HS-27A (cell line): ENCODE measurements at regions not wholly inside any gene's neighbourhood (a gene's known extent, or its start where the extent isn't known, plus 50 kb on each side); places are given as distances from the start of the nearest gene placed in this dataset.

ENCODE experiments used
- DNase-seq: peaks from one replicate; pipeline ENCODE4 v3.0.0-alpha.2; 2012; ENCODE audit warnings: low read depth, missing footprints

DNA sequence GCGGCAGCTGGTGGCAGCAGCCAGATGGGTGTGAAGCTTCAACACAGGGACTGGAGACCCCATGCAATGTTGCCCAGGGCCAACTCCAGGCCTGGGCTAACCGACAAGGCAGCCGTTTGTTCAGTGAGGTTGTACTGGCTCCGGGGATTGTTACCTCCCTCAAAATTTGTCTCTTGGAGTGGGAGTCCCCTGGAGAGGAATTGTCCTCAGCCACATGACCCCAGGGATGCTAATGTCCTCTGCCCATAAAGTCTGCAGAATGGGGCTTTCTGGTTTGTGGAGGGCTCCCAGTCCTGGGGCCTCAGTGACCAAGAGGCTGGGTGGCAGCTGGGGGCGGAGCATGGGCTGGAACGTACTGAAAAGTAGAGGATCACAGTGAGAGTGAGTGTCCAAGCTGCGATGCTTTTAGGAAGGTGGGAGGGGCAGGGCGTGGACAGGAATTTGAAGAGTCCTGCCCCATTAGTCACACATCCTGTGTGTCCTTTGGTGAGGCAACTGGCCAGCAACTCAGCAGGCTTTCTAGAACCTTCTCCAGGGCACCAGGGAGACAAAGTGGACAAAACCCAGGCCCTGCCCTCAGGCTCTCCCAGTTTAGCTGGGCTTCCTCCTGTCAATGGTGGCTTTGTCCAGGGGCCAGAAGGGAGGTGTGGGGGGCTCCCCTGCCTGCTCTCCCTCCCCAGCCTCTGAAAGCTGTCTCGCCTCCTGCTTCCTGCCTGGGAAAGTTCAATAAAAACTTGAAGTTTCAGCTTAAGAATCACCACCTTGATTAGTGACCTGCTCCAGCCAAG is 114.0 kb downstream of the NSG2 start:
- DNase-seq, result peak; percentile 15

DNA sequence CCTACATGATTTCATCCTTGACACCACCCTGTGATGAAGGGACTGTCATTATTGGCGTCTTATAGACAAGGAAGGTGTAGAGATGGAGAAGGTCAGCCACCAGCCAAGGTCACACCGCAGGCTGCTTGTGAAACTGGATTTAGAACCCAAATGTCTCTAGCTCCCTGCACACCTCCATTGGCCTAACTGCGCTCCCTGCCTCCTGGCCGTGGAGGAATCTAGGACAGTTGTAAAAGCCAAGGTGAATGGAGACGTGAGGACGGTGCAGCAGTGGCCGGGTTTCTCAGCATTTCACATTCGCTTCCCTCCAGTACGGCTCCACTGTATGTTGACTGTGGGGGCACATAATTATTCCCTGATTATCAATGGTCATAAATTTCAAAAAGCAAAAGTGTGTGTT is 119.9 kb downstream of the NSG2 start:
- no peak for DNase-seq

DNA sequence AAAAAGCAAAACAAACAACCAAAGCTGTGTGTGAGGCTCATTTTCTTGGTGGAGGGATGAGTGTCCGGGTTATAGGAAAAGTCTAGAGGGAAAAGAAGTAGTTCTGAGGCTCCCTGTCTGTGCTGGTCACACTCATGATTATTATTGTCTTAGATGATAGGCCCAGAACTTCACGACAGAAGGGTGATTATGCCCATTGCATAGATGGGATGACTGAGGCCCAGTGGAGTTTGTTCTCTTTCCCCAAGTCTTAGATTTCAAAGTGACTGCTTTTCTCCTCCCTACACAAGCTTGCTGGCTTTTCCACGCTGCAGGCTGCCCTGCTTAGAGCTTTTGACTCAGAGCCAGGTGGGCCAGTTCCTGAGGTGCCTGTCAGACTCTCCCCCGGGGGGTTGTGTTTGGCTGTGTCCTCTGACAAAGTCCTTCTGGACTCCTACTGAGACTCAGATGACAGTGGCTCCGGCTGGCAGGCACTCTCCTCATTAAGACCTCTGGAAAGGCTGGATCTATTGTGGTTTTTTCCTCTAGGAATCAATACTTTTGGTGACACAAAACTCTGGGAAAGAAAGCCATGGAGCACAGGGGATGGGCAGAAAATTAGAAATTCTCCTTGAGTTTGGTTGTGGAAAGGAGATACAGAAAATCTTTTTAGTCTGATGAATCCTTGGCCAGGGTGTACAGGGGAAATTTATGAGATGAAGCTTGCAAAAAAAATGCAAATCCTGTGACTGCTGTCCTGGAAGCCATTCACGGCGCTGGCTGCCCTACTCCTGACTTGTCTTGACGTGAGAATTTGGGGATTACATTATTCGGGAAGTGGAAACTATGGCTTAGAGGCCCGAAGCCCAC is 120.9 kb downstream of the NSG2 start:
- DNase-seq, result no peak

DNA sequence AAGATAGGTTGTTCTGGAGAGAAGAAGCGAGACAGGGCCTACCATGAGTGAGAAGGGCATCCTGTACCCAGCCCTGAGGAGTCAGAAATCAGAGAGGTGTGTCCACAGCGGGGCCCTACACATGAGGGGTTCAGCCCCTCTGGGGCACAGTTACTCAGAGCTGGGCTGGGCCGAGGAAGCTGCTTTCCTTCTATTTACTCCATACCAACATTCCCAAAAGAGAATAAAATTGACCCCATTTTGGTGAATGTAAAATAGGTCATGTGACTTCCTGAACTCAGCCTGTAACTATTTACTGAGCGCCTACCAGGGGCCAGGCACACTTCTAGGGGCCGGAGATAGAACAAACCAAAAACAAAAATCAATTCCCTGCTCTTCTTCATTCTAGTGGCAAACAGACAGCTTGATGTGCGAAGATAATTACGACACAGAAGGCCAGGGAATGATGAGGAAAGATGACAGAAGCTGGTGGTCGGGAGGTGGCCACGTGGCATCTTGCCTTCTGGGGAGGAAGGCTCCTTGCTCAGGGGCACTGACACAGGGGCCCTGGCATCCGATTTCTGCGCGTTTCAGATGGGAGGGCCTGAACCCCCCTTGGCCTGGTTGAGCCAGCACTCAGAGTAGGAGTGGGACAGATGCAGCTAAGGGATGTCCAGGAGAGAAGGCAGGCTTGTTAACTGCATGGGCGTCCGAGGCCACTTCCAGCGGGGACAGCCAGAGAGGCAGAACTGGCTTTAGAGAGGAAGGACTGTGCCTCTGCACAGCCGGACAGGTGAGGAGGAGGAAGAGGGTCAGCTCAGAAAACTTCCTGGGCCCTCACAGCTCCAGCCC is 121.8 kb downstream of the NSG2 start:
- DNase-seq, result no peak

DNA sequence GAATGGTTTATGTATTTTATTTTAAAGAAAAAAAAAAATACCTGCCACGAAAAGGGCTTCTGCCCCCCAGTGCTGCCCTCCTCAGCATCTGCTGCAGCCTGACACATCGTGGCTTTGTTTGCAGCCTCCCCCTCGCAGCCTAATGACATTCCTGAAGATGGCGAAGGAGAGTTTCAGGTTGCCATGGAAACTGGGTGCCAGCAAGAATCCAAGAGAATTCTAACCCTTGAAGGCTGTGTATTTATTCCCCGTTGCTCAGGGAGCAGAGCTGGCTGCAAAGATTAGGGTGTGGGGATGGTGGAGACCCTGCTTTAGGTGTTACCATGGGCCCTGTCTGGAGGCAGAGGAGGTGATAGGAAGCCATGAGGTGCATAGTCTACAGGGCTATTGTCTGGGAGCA is 126.6 kb downstream of the NSG2 start:
- no peak for DNase-seq

DNA sequence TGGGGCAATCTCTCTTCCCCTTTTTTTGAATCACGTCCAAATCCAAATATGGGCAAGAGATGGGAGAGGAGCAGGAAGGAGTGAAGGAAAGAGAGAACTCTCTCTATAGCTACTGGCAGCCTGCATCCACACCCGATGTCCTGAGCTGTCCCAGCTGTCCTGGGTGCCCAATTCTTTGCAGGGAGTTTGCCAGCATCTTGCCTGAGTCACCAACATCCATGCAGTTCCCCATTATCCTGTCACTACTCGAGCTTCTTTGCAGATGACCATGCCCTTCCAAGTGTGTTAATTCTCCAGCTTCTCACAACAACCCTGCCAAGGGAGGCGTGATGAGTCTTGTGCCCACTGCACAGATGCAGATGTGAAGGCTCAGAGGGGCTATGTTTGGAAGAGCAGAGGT is 127.1 kb downstream of the NSG2 start:
- DNase-seq, result no peak

DNA sequence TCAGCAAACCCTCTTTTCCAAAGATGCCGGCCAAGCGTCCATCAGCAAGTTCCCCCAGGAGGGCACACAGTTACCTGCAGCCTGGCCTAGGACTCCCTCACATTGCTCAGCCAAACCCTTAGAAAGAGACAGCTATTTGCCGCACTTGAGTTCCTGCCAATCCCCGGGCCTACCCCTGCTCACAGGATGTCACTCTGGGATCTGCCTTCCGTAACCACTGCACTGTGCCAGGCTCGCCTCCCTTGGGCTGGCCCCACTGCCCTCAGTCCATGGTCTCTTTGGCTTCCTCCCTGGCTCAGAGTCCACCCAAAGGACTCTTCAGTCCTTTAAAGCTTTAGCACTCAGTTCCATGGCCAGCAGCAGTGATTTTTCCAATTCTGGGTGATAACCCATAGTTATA is 128.3 kb downstream of the NSG2 start:
- DNase-seq, result no peak

DNA sequence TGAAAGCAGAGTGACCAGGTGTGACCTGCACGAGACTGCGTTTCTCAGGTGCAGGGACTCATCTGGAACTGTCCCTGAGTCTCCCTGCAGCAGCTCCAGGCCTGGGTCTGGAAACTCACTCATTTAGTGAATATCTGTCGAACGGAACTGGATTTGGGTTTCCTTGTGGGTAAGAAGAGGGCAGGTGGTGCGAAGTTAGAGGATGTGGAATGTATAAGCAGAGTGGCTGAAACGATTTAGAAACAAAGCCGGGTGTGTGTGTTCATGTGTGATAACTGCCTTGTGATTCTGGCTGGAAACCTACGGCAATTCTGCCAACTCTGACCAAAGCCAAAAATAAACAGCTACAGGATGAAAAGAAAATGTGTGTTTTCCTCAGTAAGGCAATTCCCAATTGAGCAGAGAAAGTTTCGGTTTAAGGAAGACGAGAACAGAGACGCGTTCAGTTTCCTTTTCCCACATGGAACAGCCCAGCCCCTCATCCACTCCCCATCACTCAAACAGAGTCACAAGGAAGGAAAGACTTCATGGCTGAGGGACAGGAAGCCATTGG is 130.3 kb downstream of the NSG2 start:
- DNase-seq, result no peak

DNA sequence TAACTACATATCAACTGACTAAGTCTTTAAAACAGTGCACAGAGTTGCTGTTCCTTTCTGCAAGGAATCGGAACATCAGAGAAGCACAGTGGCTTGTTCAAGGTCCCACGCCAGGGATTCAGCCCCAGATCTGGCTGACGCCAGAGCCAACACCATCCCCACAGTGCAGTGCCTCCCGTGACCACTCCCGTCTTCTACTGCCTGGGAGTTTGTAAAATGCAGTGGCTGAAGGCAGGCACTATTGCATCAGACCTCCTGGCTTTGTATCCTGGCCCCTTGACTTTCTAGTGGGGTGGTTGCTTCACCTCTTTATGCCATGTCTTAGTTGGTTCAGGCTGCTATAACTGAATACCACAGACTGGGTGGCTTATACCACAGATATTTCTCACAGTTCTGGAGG is 131.0 kb downstream of the NSG2 start:
- no peak for DNase-seq

DNA sequence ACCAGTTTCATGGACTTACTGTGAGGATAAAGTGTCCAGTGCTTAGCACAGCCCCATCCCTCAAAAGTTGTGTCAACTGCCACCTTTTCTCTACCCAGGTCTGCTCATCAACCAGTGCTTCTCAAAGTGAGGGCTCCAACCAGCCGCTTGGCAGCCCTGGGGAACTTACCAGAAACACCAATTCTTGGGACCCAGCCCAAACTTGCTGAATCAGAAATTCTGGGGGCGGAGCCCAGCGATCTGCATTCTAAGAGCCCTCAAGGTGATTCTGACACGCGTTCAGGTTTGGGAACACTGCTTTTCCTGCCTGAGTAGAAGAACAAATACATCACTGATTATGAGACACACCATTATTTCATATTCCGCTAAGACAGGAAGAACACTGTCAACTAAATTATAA is 132.0 kb downstream of the NSG2 start:
- no peak for DNase-seq

DNA sequence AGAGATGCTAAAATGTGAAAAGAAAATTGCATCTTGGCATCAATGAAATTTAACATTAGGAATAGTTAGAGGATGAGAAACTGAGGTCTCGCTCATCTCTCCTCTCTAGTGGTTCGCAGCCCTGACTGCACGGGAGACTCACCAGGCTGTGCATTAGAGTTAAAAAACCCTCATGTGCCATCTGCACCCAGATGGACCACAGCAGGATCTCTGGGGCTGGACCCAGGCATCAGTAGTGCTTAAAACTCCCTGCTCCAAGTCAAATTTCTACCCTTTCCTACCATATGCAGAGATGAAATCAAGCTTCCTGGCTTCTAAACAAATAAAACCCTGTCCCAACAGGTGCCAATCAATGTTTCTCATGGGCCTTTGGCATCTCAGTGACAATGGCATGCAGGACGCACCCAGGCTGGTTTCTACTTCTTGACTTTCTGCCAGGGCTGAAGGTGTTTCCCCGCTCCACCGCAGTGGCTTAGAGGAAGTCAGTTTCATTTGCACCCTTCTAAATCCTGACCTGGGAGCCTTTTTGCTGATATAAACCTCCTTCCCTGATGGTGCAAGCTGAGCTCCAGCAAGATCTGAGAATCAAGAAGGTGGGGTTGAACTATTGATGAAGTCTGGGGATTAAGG is 132.6 kb downstream of the NSG2 start:
- DNase-seq, result no peak

DNA sequence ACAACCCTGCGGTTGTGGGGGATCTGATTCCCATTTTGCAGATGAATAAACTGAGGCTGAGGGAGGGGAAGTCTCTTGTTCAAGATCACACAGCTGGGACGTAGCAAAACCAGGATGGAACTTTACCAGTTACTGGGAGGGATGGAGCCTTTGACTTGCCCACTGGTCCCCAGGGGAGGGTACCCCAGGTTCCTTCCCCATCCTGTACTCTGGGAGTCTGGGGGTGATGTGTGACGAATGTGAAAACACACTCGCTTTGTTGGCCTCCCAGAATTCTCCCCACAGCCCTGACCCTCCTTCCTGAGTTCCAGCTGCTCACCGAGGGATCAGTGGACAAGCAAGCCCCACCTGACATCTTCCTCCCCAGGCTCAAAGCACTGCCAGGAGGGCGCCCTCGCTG is 135.1 kb downstream of the NSG2 start:
- DNase-seq, result no peak

DNA sequence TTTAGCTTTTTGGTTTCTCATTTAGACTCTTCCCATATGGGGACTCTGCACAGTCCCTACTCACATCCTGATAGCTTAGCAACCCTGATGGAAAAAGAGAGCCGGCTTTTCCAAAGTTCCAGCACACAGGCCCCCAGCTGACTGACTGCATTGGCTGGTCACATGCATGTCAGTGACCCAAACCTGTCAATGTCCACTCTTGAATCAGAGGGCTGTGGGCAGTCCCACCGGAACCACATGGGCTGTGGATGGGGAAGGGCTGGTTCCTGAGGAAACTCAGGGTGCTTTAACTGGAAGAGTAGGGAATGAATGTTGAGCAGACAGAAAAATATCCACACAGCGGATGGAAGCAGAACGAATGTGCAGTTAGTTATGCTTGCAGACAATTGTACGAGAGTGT is 136.6 kb downstream of the NSG2 start:
- no peak for DNase-seq

DNA sequence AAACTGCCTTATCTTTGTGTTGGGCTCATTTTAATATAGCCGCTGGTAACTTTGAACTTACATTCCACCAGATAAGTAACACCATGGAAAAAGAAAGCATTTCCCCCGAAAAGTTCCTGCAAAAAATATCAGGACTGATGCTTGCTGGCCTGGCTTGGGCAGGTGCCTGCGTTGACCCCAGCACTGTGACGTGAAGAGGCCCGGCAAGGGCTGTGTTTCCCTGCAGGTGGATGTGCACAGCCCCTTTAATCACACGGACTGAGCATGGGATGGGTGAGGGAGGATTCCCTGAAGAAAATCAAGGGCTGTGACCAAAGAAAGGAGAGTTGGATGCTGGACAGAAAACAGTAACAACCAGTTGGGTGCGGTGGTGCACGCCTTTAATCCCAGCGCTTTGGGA is 138.2 kb downstream of the NSG2 start:
- no peak for DNase-seq

DNA sequence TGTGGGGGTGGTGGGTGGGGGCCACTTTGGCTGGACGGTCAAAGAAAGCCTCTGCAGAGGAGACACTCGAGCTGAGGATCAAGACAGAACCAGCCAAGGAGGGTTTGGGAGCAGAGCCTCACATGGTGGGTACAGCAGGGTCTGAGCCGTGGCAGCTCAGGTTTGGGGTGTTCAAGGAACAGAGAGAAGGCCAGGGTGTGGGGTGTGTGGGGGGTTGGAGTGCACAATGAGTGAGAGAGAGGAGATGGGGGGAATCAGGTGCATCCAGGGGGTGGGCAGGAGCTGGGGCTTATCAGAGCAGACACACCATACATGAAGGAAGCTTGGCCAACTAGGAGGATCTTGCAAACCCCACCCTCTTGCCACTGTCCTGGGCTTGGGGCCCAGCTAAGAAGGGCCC is 140.0 kb downstream of the NSG2 start:
- DNase-seq, result no peak

DNA sequence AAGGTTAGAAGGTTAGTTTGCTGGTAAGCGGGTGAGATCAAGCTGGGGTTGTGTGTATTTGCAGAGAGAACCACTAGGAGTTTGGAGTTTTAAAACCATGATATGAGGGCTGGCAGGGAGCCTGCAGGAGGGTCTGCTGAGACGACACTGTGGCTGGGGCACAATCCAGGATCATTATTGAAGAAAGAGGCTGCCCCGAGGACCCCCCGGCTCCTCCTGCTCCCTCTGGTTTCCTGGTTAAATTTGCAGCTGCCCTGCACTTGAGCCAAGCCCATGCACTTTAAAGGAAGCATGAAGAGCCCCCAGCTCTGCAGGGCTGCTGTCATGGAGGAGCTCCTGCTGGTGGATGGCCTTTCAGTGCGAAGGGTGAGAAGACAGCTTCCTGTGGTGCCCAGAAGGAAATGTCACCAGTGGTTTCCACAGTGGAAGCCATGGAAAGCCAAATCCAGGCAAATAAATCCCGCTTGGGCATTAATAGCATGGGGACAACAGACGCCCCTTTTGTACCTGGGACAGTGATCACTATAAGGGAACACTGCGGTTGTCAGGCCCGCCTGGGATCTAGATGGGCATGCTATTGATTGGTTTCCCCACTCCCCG is 140.7 kb downstream of the NSG2 start:
- no peak for DNase-seq

DNA sequence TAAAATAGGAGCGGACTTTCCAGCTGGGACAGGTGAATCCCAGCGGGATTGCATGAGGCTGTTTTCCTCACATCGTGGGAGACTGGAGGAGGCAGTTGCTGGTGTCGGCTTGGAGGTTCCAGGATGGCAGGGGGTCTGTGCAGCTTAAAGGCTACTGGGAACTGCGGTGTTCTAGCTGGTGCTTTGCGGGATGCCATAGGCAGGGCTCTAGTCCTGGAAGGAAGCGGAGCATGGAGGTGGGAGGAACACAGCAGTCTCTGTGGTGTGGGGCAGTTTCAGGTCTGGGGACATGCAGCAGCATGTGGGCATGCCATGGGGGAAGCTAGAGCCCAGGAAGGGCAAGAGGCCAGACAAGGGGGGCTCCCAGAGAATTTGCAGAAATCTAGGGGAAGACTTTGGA is 141.5 kb downstream of the NSG2 start:
- no peak for DNase-seq

DNA sequence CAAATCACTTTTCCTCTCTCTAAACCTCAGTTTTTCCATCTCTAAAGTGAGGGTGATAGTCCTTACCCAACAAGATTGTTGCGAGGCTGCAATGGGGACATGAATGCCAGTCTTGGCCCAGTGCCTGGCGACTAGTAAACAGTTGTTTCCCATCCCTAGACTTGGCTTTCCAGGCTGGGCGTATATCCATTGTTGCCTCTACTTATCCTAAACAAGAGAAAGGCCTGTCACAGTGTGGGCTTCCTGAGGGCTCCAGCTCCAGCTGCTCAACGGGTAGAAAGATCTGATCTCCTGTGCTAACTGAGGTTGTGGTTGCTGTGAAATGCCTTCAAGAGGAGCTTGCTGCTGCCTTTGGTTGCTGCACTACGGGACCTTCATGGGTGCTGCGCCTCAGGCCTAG is 142.0 kb downstream of the NSG2 start:
- DNase-seq, result no peak

DNA sequence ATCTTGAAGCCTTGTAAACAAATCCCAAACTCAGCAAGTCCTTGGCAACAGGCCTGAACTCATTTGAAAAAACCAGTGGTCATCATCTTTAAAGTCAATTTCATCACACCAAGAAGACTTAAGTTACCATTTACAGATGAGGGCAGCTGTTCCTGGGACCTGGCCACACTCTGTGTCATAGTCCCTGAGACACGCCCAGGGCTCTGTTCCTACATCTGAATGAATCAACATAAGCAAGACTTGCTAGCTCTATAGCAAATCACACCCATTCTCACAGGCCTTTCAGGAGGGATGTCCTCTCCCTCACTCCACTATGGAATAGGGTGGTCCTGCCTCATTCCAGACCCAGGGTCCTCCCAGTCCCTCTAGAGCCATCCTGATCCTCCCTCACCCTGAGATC is 142.8 kb downstream of the NSG2 start:
- no peak for DNase-seq

DNA sequence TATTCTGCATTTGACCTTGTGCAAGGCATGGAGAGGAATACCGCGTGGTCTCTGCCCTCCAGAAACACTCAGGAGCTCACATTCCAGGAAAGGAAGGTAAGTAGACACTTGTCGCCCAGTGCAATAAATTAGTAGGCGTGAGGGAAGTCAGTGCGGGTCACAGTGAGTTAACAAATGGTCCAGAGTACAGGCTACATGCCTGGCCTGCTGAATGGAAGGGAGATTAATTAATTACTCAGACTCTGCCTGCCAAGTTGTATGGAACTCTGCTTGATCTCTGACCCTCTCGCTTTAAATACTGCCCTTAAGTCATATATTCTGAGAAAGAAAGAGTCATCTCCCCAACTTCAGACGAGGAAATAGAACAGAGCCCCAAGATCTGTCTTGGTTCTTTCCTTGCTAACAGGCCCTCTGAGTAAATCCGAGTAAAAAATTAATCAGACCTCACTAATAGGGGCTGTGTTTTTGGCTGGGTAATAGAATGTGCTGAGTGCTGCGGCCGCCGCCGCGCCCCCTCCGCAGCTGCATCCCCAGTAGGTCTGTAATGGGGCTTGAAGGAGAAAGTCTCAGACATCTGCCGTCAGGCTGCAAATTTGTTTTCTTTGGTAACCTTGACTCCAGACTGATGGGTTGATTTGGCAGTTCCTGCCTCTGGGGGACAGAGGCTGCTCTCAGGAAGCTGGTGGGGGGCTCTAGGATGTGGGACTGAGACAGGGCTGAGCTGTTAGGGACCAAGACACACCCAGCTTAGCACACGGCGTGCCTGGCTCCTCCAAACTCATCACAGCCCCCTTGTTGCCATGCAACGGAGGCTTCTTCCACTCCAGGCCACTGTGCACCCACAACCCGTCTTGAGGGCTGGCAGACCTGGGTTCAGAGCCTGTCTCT is 144.4 kb downstream of the NSG2 start:
- DNase-seq, result no peak
